ENCODE measurements at regions not wholly inside any gene's neighbourhood (a gene's known extent, or its start where the extent isn't known, plus 50 kb on each side); places are given as distances from the start of the nearest gene placed in this dataset.

- Histone ChIP-seq H3K4me3 (no peak overlapping the region), H3K4me1 (no peaks in the 10 kb centered on the region), H3K27me3 (no peaks in the 10 kb centered on the region), H3K9me3 (no peaks in the 10 kb centered on the region), H3K27ac (no peak overlapping the region), H3K36me3 (ENCODE audit: low read depth, missing control alignments) (no peaks in the 10 kb centered on the region)
- TF ChIP-seq POLR2A (IDR thresholded peaks at IDR 0.05) (no peak), CTCF (IDR thresholded peaks at IDR 0.05) (no peak)
- intact Hi-C loops (cut with DNase I; ENCODE audit: low total_unique reads) = no loop called here
- no peak for DNase-seq
These were observed 211.3 kb downstream of the ZNF326 start for GRCh38 chr1:90206260-90206659.

GRCh38 chr1:90204780-90205179 lies 209.9 kb downstream of the ZNF326 start:
- TF ChIP-seq POLR2A (IDR thresholded peaks at IDR 0.05) (no peak), CTCF (IDR thresholded peaks at IDR 0.05) (no peak)

GRCh38 chr1:90204023-90204590 lies 209.2 kb downstream of the ZNF326 start:
- H3K27ac ChIP-seq = no peak overlapping the region
- DNase-seq = no peak
- H3K9me3 ChIP-seq = no peaks in the 10 kb centered on the region
- no peaks in the 10 kb centered on the region for H3K4me1 ChIP-seq
- intact Hi-C loops (cut with DNase I; ENCODE audit: low total_unique reads) = no loop called here
- H3K36me3 ChIP-seq (ENCODE audit: low read depth, missing control alignments) = no peaks in the 10 kb centered on the region
- no peaks in the 10 kb centered on the region for H3K27me3 ChIP-seq
- no peak overlapping the region for H3K4me3 ChIP-seq
- 43 to 51% methylated on average over 2 of the region's 2 CpGs for WGBS, 2 donors
- no peak for TF ChIP-seq CTCF (IDR thresholded peaks at IDR 0.05)
- TF ChIP-seq POLR2A (IDR thresholded peaks at IDR 0.05) = no peak

More at GRCh38 chr1:90204780-90205179, 209.9 kb downstream of the ZNF326 start:
- Histone ChIP-seq H3K9me3 (no peaks in the 10 kb centered on the region), H3K27me3 (no peaks in the 10 kb centered on the region), H3K4me3 (no peak overlapping the region), H3K4me1 (no peaks in the 10 kb centered on the region), H3K36me3 (ENCODE audit: low read depth, missing control alignments) (no peaks in the 10 kb centered on the region), H3K27ac (no peak overlapping the region)
- DNase-seq = no peak
- WGBS, 2 donors = 90 to 94% methylated on average over 2 of the region's 2 CpGs
- intact Hi-C loops (cut with DNase I; ENCODE audit: low total_unique reads) = no loop called here

- Histone ChIP-seq H3K9me3 (no peaks in the 10 kb centered on the region), H3K4me1 (no peaks in the 10 kb centered on the region), H3K27me3 (no peaks in the 10 kb centered on the region), H3K27ac (no peak overlapping the region), H3K36me3 (ENCODE audit: low read depth, missing control alignments) (no peaks in the 10 kb centered on the region), H3K4me3 (no peak overlapping the region)
- DNase-seq = no peak
- intact Hi-C loops (cut with DNase I; ENCODE audit: low total_unique reads) = no loop called here
- no peak for TF ChIP-seq CTCF (IDR thresholded peaks at IDR 0.05)
- no peak for TF ChIP-seq POLR2A (IDR thresholded peaks at IDR 0.05)
- 83 to 91% methylated on average over 6 of the region's 6 CpGs for WGBS, 2 donors
These were observed 206.8 kb downstream of the ZNF326 start for GRCh38 chr1:90201467-90202358.
